IMR-90 (cell line): ENCODE measurements at regions not wholly inside any gene's neighbourhood (a gene's known extent, or its start where the extent isn't known, plus 50 kb on each side); places are given as distances from the start of the nearest gene placed in this dataset.

ENCODE experiments used
- ATAC-seq: fragments of 200-7000 bp; cut with Tn5 transposase; 2 replicates; pipeline ENCODE4 v1.9.1; 2020; ENCODE audit warnings: low read depth, mild to moderate bottlenecking, moderate library complexity
- BruUV-seq: library from RNA; stranded (reverse); fragments of 400-500 nt; replicated peaks from 2 replicates; lab custom pipeline; 2021; lab: Mats Ljungman, UMichigan
- CTCF ChIA-PET: fragments of 300-600 bp; formaldehyde crosslinking; extraction: SDS; loops from one replicate; lab custom pipeline; 2021; ENCODE audit warnings: antibody characterized with exemption; lab: Yijun Ruan, JAX
- POLR2A ChIA-PET: fragments of 300-600 bp; sonication (Branson Sonifier 250); formaldehyde crosslinking; loops from one replicate; lab custom pipeline; 2022; ENCODE audit warnings: antibody characterized with exemption; ENCODE audit not compliant: unreplicated experiment; lab: Charles Lee
- DNase-seq: peaks from one replicate; pipeline ENCODE4 v3.0.0; 2013
- H2AFZ ChIP-seq: replicated peaks from 2 replicates; pipeline ENCODE3; 2013; ENCODE audit warnings: low read length, mild to moderate bottlenecking; ENCODE audit not compliant: poor library complexity
- H2AK5ac ChIP-seq: 2 replicates; pipeline ENCODE4 v1.6.1; 2013; ENCODE audit warnings: low read depth, low read length, inconsistent platforms
- H2AK9ac ChIP-seq: replicated peaks from 2 replicates; pipeline ENCODE3; 2013; ENCODE audit warnings: mild to moderate bottlenecking, low read depth, low read length, moderate library complexity; ENCODE audit not compliant: poor library complexity
- H2BK120ac ChIP-seq: 2 replicates; pipeline ENCODE4 v1.6.1; 2013; ENCODE audit warnings: low read depth, low read length, inconsistent platforms
- H2BK15ac ChIP-seq: 3 replicates; pipeline ENCODE4 v1.6.1; 2013; ENCODE audit warnings: low read depth, low read length, inconsistent platforms
- H2BK20ac ChIP-seq: 2 replicates; pipeline ENCODE4 v1.6.1; 2013; ENCODE audit warnings: low read depth, mild to moderate bottlenecking, inconsistent platforms, low read length, moderate library complexity
- H2BK5ac ChIP-seq: 2 replicates; pipeline ENCODE4 v1.6.1; 2013; ENCODE audit warnings: mild to moderate bottlenecking, low read depth, low read length, inconsistent platforms; ENCODE audit not compliant: poor library complexity, severe bottlenecking
- H3K14ac ChIP-seq: replicated peaks from 2 replicates; pipeline ENCODE4 v1.6.1; 2013; ENCODE audit warnings: low read depth, low read length, inconsistent platforms
- H3K18ac ChIP-seq: 2 replicates; pipeline ENCODE4 v1.6.1; 2013; ENCODE audit warnings: low read depth, low read length, control low read depth
- H3K23ac ChIP-seq: 2 replicates; pipeline ENCODE4 v1.6.1; 2013; ENCODE audit warnings: low read depth, low read length, inconsistent platforms
- H3K27ac ChIP-seq: 2 replicates; pipeline ENCODE4 v1.5.1; 2013; ENCODE audit warnings: mild to moderate bottlenecking, control low read depth, low read length; ENCODE audit not compliant: insufficient read depth
- H3K27me3 ChIP-seq: 2 replicates; pipeline ENCODE4 v1.6.1; 2013; ENCODE audit warnings: low read length; ENCODE audit not compliant: control insufficient read depth, insufficient read depth
- H3K36me3 ChIP-seq: 2 replicates; pipeline ENCODE4 v1.6.1; 2013; ENCODE audit warnings: low read length, mixed read lengths; ENCODE audit not compliant: control insufficient read depth, insufficient read depth
- H3K4ac ChIP-seq: 2 replicates; pipeline ENCODE4 v1.6.1; 2013; ENCODE audit warnings: low read depth, low read length, inconsistent platforms
- H3K4me1 ChIP-seq: 2 replicates; pipeline ENCODE4 v1.6.1; 2013; ENCODE audit warnings: low read length, mixed read lengths; ENCODE audit not compliant: control insufficient read depth, insufficient read depth
- H3K4me2 ChIP-seq: 2 replicates; pipeline ENCODE4 v1.6.1; 2013; ENCODE audit warnings: low read depth, mild to moderate bottlenecking, control low read depth, low read length, moderate library complexity
- H3K4me3 ChIP-seq: 2 replicates; pipeline ENCODE4 v1.5.1; 2013; ENCODE audit warnings: low read depth, mild to moderate bottlenecking, control low read depth, low read length, moderate library complexity; ENCODE audit not compliant: insufficient read depth
- H3K56ac ChIP-seq: 2 replicates; pipeline ENCODE4 v1.6.1; 2013; ENCODE audit warnings: low read length, inconsistent platforms; ENCODE audit not compliant: insufficient read depth; ENCODE audit errors: extremely low read depth
- H3K79me1 ChIP-seq, 2 experiments: 2 replicates each; pipeline ENCODE4 v1.6.1; 2013; ENCODE audit warnings: low read length in 2 of 2, inconsistent platforms in 1 of 2, low read depth in 1 of 2
- H3K9ac ChIP-seq: 2 replicates; pipeline ENCODE4 v1.6.1; 2013; ENCODE audit warnings: low read depth, low read length, control low read depth
- H3K9me1 ChIP-seq: 2 replicates; pipeline ENCODE4 v1.6.1; 2013; ENCODE audit warnings: low read length, inconsistent platforms; ENCODE audit not compliant: insufficient read depth
- H3K9me3 ChIP-seq: 2 replicates; pipeline ENCODE4 v1.6.1; 2013; ENCODE audit warnings: low read length; ENCODE audit not compliant: control insufficient read depth, insufficient read depth
- H4K20me1 ChIP-seq: 2 replicates; pipeline ENCODE4 v1.6.1; 2013; ENCODE audit warnings: low read length, inconsistent platforms; ENCODE audit not compliant: insufficient read depth
- H4K5ac ChIP-seq: 2 replicates; pipeline ENCODE4 v1.6.1; 2013; ENCODE audit warnings: mild to moderate bottlenecking, low read depth, low read length, control low read depth
- H4K8ac ChIP-seq, 2 experiments: 2 replicates each; pipeline ENCODE4 v1.6.1; 2013; ENCODE audit warnings: low read depth in 2 of 2, low read length in 2 of 2, control low read depth in 1 of 2, inconsistent platforms in 1 of 2
- H4K91ac ChIP-seq: 2 replicates; pipeline ENCODE4 v1.6.1; 2013; ENCODE audit warnings: low read depth, low read length, inconsistent platforms; ENCODE audit not compliant: insufficient read depth
- BHLHE40 ChIP-seq: fragments of 150-350 bp; IDR thresholded peaks from 2 replicates; pipeline ENCODE4 v1.6.1; 2016; ENCODE audit warnings: mild to moderate bottlenecking, low read depth, low read length
- CEBPB ChIP-seq: IDR thresholded peaks from 2 replicates; pipeline ENCODE4 v1.6.1; 2012; ENCODE audit warnings: low read depth, low read length, improper control_type of control experiment
- CHD1 ChIP-seq: IDR thresholded peaks from 2 replicates; pipeline ENCODE4 v1.6.1; 2012; ENCODE audit warnings: low read depth, low read length, improper control_type of control experiment
- CTCF ChIP-seq: conservative IDR thresholded peaks from 2 replicates; pipeline ENCODE4 v1.5.1; 2012; ENCODE audit warnings: mild to moderate bottlenecking, low read depth, low read length, improper control_type of control experiment
- ELK1 ChIP-seq: fragments of 150-350 bp; IDR thresholded peaks from 2 replicates; pipeline ENCODE4 v1.6.1; 2016; ENCODE audit warnings: low read depth, mild to moderate bottlenecking, low read length, moderate library complexity, borderline replicate concordance
- FOS ChIP-seq: fragments of 150-350 bp; IDR thresholded peaks from 2 replicates; pipeline ENCODE4 v1.6.1; 2016; ENCODE audit warnings: low read depth, low read length
- MAFK ChIP-seq: IDR thresholded peaks from 2 replicates; pipeline ENCODE4 v1.6.1; 2012; ENCODE audit warnings: low read depth, low read length, improper control_type of control experiment
- MAZ ChIP-seq: IDR thresholded peaks from 2 replicates; pipeline ENCODE4 v1.6.1; 2012; ENCODE audit warnings: low read depth, mild to moderate bottlenecking, low read length, improper control_type of control experiment, moderate library complexity, borderline replicate concordance
- MXI1 ChIP-seq: IDR thresholded peaks from 2 replicates; pipeline ENCODE4 v1.6.1; 2012; ENCODE audit warnings: low read depth, mild to moderate bottlenecking, low read length, moderate library complexity, borderline replicate concordance
- NFE2L2 ChIP-seq: fragments of 150-350 bp; IDR thresholded peaks from 2 replicates; pipeline ENCODE4 v1.6.1; 2016; ENCODE audit warnings: low read depth, mild to moderate bottlenecking, low read length
- POLR2A ChIP-seq: IDR thresholded peaks from 2 replicates; pipeline ENCODE4 v1.6.1; 2012; ENCODE audit warnings: mild to moderate bottlenecking, low read depth, low read length
- RAD21 ChIP-seq: IDR thresholded peaks from 2 replicates; pipeline ENCODE4 v1.6.1; 2012; ENCODE audit warnings: low read length, improper control_type of control experiment
- RCOR1 ChIP-seq: IDR thresholded peaks from 2 replicates; pipeline ENCODE4 v1.6.1; 2012; ENCODE audit warnings: mild to moderate bottlenecking, low read length, improper control_type of control experiment; ENCODE audit not compliant: insufficient replicate concordance
- RFX5 ChIP-seq: IDR thresholded peaks from 2 replicates; pipeline ENCODE4 v1.8.0; 2012; ENCODE audit warnings: low read depth, mild to moderate bottlenecking, low read length, moderate library complexity
- SMC3 ChIP-seq: fragments of 150-350 bp; IDR thresholded peaks from 2 replicates; pipeline ENCODE4 v1.6.1; 2016; ENCODE audit warnings: low read depth, mild to moderate bottlenecking, antibody characterized with exemption, low read length, moderate library complexity
- USF2 ChIP-seq: fragments of 150-350 bp; IDR thresholded peaks from 2 replicates; pipeline ENCODE4 v1.6.1; 2017; ENCODE audit warnings: mild to moderate bottlenecking, antibody characterized with exemption, low read length, low read depth
- WGBS, 2 experiments: methylation state at CpG; one replicate each; pipeline versions ENCODE4 v1.1.5 to v1.1.7; 2013; ENCODE audit warnings: missing lambda C conversion rate in 2 of 2; ENCODE audit not compliant: insufficient read length in 1 of 2; ENCODE audit errors: extremely low coverage in 2 of 2; 5-methylcytosine and 5-hydroxymethylcytosine counted together
- dilution Hi-C: fragments of 300-500 bp; cut with HindIII; formaldehyde crosslinking; loops from one replicate; pipeline ENCODE4 v1.14.3; 2018; ENCODE audit warnings: low sequenced_read_pairs; ENCODE audit not compliant: unreplicated experiment
- in situ Hi-C: fragments of 300-500 bp; cut with MboI; formaldehyde crosslinking; loops from 3 replicates; pipeline ENCODE4 v1.14.3; 2019; ENCODE audit warnings: low sequenced_read_pairs, inconsistent platforms, mixed read lengths
- intact Hi-C: fragments of 100-400 bp; cut with micrococcal nuclease; formaldehyde crosslinking; loops from 2 replicates; pipeline ENCODE4 v1.10.0; 2022

- intact Hi-C loops (no loop called here), in situ Hi-C loops (no loop called here), dilution Hi-C loops (no loop called here)
- no peak overlapping the region for H3K9ac ChIP-seq
- ChIA-PET CTCF (no interaction called here), POLR2A (no interaction called here)
- H3K27me3 ChIP-seq, result no peaks in the 10 kb centered on the region
- H4K5ac ChIP-seq, result no peak overlapping the region
- H2BK5ac ChIP-seq, result no peak overlapping the region
- H4K20me1 ChIP-seq, result no peaks in the 10 kb centered on the region
- H4K8ac ChIP-seq, result no peak overlapping the region
- no peaks in the 10 kb centered on the region for H3K79me1 ChIP-seq
- H3K9me3 ChIP-seq, result no peaks in the 10 kb centered on the region
- no peak overlapping the region for H3K18ac ChIP-seq
- no peak overlapping the region for H3K23ac ChIP-seq
- H2AFZ ChIP-seq, result no peak overlapping the region
- H3K56ac ChIP-seq, result no peak overlapping the region
- no peak overlapping the region for H2AK9ac ChIP-seq
- H2AK5ac ChIP-seq, result no peak overlapping the region
- no peak overlapping the region for H2BK120ac ChIP-seq
- no peak overlapping the region for H3K4ac ChIP-seq
- BruUV-seq, result no TSS peak
- TF ChIP-seq MAZ (no peak), BHLHE40 (no peak), CEBPB (no peak), USF2 (no peak), RFX5 (no peak), ELK1 (no peak), RCOR1 (no peak), POLR2A (no peak), FOS (no peak), CTCF (no peak), SMC3 (no peak), RAD21 (no peak), NFE2L2 (no peak), MAFK (no peak), MXI1 (no peak), CHD1 (no peak)
- WGBS, 2 experiments, result no CpG with 5 or more reads among the region's 3 CpGs
- no peak for ATAC-seq
- no peak for DNase-seq
- H3K4me1 ChIP-seq, result peaks cover 4% of the 10 kb centered on the region; the same call in 1 of the 2 replicates
- no peak overlapping the region for H3K4me2 ChIP-seq
- no peak overlapping the region for H3K14ac ChIP-seq
- no peak overlapping the region for H2BK15ac ChIP-seq
- H2BK20ac ChIP-seq, result no peak overlapping the region
- H3K36me3 ChIP-seq, result no peaks in the 10 kb centered on the region
- H3K27ac ChIP-seq, result no peak overlapping the region
- no peak overlapping the region for H4K91ac ChIP-seq
- H3K4me3 ChIP-seq, result no peak overlapping the region
- no peaks in the 10 kb centered on the region for H3K9me1 ChIP-seq
Measured at GRCh38 chr2:234376229-234376628, 120.7 kb downstream of the ARL4C start.
